Thoracic aorta (tissue), 2 donors: ENCODE measurements at regions not wholly inside any gene's neighbourhood (a gene's known extent, or its start where the extent isn't known, plus 50 kb on each side); places are given as distances from the start of the nearest gene placed in this dataset.

Experiments
- ATAC-seq: fragments of 150-250 bp; one replicate; pipeline ENCODE4 v1.8.0; 2017; ENCODE audit warnings: low read depth; ENCODE audit not compliant: insufficient number of reproducible peaks, low FRiP score
- DNase-seq: peaks from one replicate; pipeline ENCODE4 v3.0.0-alpha.2; 2020; ENCODE audit warnings: low spot score
- H3K27ac ChIP-seq, 2 donors: fragments of 200-600 bp; sonication (generic); 1 replicate in 1 of 2; 2 replicates in 1 of 2; pipeline ENCODE4 v1.5.1; 2016; ENCODE audit warnings: mild to moderate bottlenecking in 2 of 2, moderate library complexity in 2 of 2
- H3K27me3 ChIP-seq: fragments of 200-600 bp; sonication (generic); replicated peaks from 2 replicates; pipeline ENCODE4 v1.6.0; 2016; ENCODE audit warnings: mild to moderate bottlenecking; ENCODE audit not compliant: insufficient read depth
- H3K36me3 ChIP-seq: fragments of 200-600 bp; sonication (generic); one replicate; pipeline ENCODE4 v1.5.1; 2016
- H3K4me1 ChIP-seq, 2 donors: fragments of 200-600 bp; sonication (generic); 1 replicate in 1 of 2; 2 replicates in 1 of 2; pipeline versions ENCODE4 v1.5.1 to v1.6.0; 2016; ENCODE audit warnings: low read depth in 2 of 2, mild to moderate bottlenecking in 1 of 2; ENCODE audit not compliant: control insufficient read depth in 1 of 2
- H3K4me3 ChIP-seq: fragments of 200-600 bp; sonication (generic); 2 replicates; pipeline ENCODE4 v1.5.1; 2016; ENCODE audit warnings: mild to moderate bottlenecking
- H3K9me3 ChIP-seq: fragments of 200-600 bp; sonication (generic); 2 replicates; pipeline ENCODE4 v1.5.1; 2016
- CTCF ChIP-seq: fragments of 200-600 bp; sonication (generic); IDR thresholded peaks from one replicate; pipeline ENCODE4 v1.5.1; 2019; ENCODE audit warnings: antibody characterized with exemption

DNA sequence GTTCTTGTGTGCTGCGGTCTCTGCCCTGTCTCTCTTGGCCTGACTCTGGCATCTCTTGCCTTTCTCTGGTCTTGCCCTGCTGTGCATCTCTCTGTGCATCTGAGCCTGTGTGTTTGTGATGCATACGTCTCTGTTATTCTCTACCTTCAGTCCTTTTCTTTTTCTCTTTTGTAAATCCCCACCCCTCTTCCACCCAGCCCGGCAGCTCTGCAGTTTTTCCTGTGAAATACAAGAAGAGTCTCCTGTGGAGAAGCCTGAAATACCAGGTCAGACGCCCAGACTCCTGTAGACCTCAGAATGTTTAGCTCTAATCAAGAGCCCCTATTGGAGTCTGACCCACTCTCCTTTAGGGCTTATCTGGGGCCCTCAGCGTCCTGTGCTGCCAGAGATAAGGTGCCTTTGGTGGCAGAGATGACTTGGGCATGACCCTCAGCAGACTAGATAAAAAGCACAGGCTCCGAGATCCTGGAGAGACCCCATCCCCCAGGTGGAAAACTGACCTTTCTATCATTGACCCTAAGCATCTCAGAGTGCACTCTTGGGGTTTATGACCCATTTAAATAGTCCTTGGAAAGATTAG lies 167.5 kb upstream of the SRRM4 start:
- H3K4me3 ChIP-seq, result no peak overlapping the region
- H3K9me3 ChIP-seq, result no peaks in the 10 kb centered on the region
- H3K4me1 ChIP-seq, result no peaks in the 10 kb centered on the region
- DNase-seq, result no peak
- no peaks in the 10 kb centered on the region for H3K27me3 ChIP-seq
- no peaks in the 10 kb centered on the region for H3K36me3 ChIP-seq
- no peak for TF ChIP-seq CTCF
- no peak overlapping the region for H3K27ac ChIP-seq
- ATAC-seq, result no peak

DNA sequence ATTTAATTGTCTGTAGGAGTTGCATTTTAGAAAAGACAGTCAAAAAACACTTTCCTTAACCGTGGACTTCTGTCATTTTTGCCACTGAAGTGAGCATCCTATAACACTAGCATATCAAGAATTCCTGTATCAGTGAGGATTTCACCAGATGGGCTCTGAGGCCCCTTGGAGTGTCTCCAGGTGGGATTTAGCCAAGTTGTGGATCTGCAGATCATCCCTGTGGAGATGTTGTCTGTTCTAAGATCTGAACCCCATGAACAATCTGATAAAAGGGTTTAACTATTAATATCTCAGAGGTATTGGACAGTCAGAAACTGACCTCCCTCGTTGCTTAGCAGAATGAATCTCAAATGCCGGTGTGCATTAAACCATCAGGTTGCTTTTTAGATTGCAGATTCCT lies 165.0 kb upstream of the SRRM4 start:
- no peaks in the 10 kb centered on the region for H3K9me3 ChIP-seq
- no peak overlapping the region for H3K27ac ChIP-seq
- DNase-seq (no peak), ATAC-seq (no peak)
- H3K36me3 ChIP-seq, result no peaks in the 10 kb centered on the region
- H3K4me3 ChIP-seq, result no peak overlapping the region
- H3K27me3 ChIP-seq, result no peaks in the 10 kb centered on the region
- H3K4me1 ChIP-seq, result no peaks in the 10 kb centered on the region
- no peak for TF ChIP-seq CTCF

GRCh38 chr12:118821386-118821925 lies 159.9 kb upstream of the SRRM4 start:
- Histone ChIP-seq H3K27ac (no peak overlapping the region), H3K4me3 (no peak overlapping the region), H3K27me3 (no peaks in the 10 kb centered on the region), H3K36me3 (no peaks in the 10 kb centered on the region), H3K4me1 (no peaks in the 10 kb centered on the region), H3K9me3 (no peaks in the 10 kb centered on the region)
- DNase-seq (no peak), ATAC-seq (no peak)
- TF ChIP-seq CTCF, result no peak

GRCh38 chr12:118822512-118822911 lies 158.8 kb upstream of the SRRM4 start:
- no peaks in the 10 kb centered on the region for H3K9me3 ChIP-seq
- ATAC-seq, result no peak
- no peak overlapping the region for H3K4me3 ChIP-seq
- DNase-seq, result no peak
- no peaks in the 10 kb centered on the region for H3K4me1 ChIP-seq
- H3K27me3 ChIP-seq, result no peaks in the 10 kb centered on the region
- no peak for TF ChIP-seq CTCF
- H3K36me3 ChIP-seq, result no peaks in the 10 kb centered on the region
- H3K27ac ChIP-seq, result no peak overlapping the region

- no peak for TF ChIP-seq CTCF
- Histone ChIP-seq H3K27me3 (no peaks in the 10 kb centered on the region), H3K36me3 (no peaks in the 10 kb centered on the region), H3K4me3 (no peak overlapping the region), H3K4me1 (no peaks in the 10 kb centered on the region), H3K9me3 (no peaks in the 10 kb centered on the region), H3K27ac (no peak overlapping the region)
- ATAC-seq (no peak), DNase-seq (no peak)
These were observed 154.3 kb upstream of the SRRM4 start for GRCh38 chr12:118827047-118827446.
